ENCODE measurements at regions not wholly inside any gene's neighbourhood (a gene's known extent, or its start where the extent isn't known, plus 50 kb on each side); places are given as distances from the start of the nearest gene placed in this dataset.

DNA sequence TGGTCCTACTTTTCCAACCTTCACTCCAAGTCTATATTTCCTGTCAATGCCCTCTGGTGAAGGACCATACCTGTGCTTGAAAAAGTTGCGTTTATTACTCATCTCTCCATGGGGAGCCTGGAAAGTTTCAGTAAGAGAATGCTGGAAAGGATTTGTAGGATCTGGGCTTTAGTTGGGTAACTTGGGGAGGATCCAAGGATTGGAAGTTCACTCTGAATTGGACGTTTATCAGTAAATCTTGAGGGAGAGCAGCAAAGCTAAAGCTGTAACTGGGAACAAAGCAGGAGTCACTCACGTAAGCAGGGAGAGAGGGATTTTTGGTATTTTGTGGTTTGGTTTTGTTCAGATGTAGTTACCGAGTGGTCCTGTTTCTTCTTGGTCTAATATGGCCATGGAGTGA is 51.4 kb upstream of the NPVF start:
- H3K4me3 Mint-ChIP-seq, result no peak overlapping the region
- TF ChIP-seq CTCF (IDR thresholded peaks at IDR 0.05), result no peak
- H3K27ac Mint-ChIP-seq, result no peak overlapping the region
- intact Hi-C loops (cut with micrococcal nuclease), result no loop called here
- ChIA-PET POLR2A (no interaction called here), CTCF (no interaction called here)
- ATAC-seq (ENCODE audit: low read depth) (no peak), DNase-seq (no peak)
- no peaks in the 10 kb centered on the region for H3K9me3 Mint-ChIP-seq
- no peaks in the 10 kb centered on the region for H3K36me3 Mint-ChIP-seq (ENCODE audit: low read depth)
- no peaks in the 10 kb centered on the region for H3K4me1 Mint-ChIP-seq
- peaks cover 5% of the 10 kb centered on the region for H3K27me3 Mint-ChIP-seq

DNA sequence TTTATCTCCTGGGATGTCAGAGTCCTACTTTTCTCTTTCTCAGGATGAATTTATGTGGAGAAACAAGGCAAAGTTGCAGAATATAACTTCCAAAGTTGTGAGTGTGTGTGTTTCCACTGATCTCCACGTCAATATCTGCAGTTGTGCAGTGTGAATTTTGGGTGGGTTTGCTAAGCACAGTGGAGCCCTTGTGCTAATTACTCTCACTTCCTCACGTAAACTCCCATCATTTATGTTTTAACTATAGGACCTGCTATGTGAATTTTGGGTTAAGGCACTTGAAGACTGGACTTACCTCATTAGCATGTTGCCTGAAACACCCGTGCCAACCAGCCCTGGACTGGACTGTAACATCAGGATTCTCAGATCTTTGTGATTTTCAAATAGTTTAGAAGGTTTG is 51.9 kb upstream of the NPVF start:
- ATAC-seq (ENCODE audit: low read depth) (no peak), DNase-seq (no peak)
- CTCF ChIA-PET, result no interaction called here
- intact Hi-C loops (cut with micrococcal nuclease), result no loop called here
- no peak overlapping the region for H3K4me3 Mint-ChIP-seq
- POLR2A ChIA-PET, result no interaction called here
- no peaks in the 10 kb centered on the region for H3K36me3 Mint-ChIP-seq (ENCODE audit: low read depth)
- H3K27me3 Mint-ChIP-seq, result peaks cover 5% of the 10 kb centered on the region
- H3K9me3 Mint-ChIP-seq, result no peaks in the 10 kb centered on the region
- TF ChIP-seq CTCF (IDR thresholded peaks at IDR 0.05), result no peak
- no peaks in the 10 kb centered on the region for H3K4me1 Mint-ChIP-seq
- H3K27ac Mint-ChIP-seq, result no peak overlapping the region

GRCh38 chr7:25282194-25282593 is 53.9 kb upstream of the NPVF start:
- ATAC-seq (ENCODE audit: low read depth) (no peak), DNase-seq (no peak)
- Mint-ChIP-seq H3K9me3 (no peaks in the 10 kb centered on the region), H3K4me3 (no peak overlapping the region), H3K27me3 (peaks cover 5% of the 10 kb centered on the region), H3K36me3 (ENCODE audit: low read depth) (no peaks in the 10 kb centered on the region), H3K4me1 (no peaks in the 10 kb centered on the region), H3K27ac (no peak overlapping the region)
- TF ChIP-seq CTCF (IDR thresholded peaks at IDR 0.05), result no peak
- intact Hi-C loops (cut with micrococcal nuclease), result no loop called here
- POLR2A ChIA-PET, result no interaction called here
- CTCF ChIA-PET, result no interaction called here

DNA sequence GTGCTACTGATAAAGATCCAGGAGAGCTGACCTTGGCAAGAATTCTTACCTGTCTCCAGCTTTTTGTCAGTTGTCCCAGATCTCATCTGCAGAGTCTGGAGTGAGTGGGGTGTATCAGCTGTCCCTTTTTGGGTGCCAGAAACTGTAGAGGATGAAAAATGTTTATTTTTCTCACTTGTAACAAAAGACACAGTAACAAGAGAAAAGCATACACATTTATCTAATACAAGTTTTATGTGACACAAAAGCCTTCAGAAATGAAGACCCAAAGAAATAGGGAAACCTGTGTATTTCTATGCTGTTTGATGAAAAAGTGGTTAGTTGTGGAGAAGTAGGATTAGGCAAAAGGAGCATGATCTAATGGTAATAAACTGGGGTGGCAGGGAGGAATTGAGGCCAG is 58.5 kb upstream of the NPVF start:
- Mint-ChIP-seq H3K27ac (no peak overlapping the region), H3K9me3 (no peaks in the 10 kb centered on the region), H3K27me3 (peaks cover 9% of the 10 kb centered on the region), H3K4me1 (no peaks in the 10 kb centered on the region), H3K36me3 (ENCODE audit: low read depth) (no peaks in the 10 kb centered on the region), H3K4me3 (no peak overlapping the region)
- DNase-seq (no peak), ATAC-seq (ENCODE audit: low read depth) (no peak)
- ChIA-PET CTCF (no interaction called here), POLR2A (no interaction called here)
- intact Hi-C loops (cut with micrococcal nuclease), result no loop called here
- TF ChIP-seq CTCF (IDR thresholded peaks at IDR 0.05), result no peak

- POLR2A ChIA-PET, result no interaction called here
- CTCF ChIA-PET, result no interaction called here
These were observed 59.0 kb upstream of the NPVF start for GRCh38 chr7:25287291-25287690.

More at GRCh38 chr7:25287291-25287690, 59.0 kb upstream of the NPVF start:
- Mint-ChIP-seq H3K4me1 (no peaks in the 10 kb centered on the region), H3K27me3 (peaks cover 9% of the 10 kb centered on the region), H3K27ac (no peak overlapping the region), H3K4me3 (no peak overlapping the region), H3K36me3 (ENCODE audit: low read depth) (no peaks in the 10 kb centered on the region), H3K9me3 (no peaks in the 10 kb centered on the region)
- DNase-seq (no peak), ATAC-seq (ENCODE audit: low read depth) (no peak)
- no peak for TF ChIP-seq CTCF (IDR thresholded peaks at IDR 0.05)
- intact Hi-C loops (cut with micrococcal nuclease), result no loop called here
